ENCODE measurements at regions not wholly inside any gene's neighbourhood (a gene's known extent, or its start where the extent isn't known, plus 50 kb on each side); places are given as distances from the start of the nearest gene placed in this dataset.

DNA sequence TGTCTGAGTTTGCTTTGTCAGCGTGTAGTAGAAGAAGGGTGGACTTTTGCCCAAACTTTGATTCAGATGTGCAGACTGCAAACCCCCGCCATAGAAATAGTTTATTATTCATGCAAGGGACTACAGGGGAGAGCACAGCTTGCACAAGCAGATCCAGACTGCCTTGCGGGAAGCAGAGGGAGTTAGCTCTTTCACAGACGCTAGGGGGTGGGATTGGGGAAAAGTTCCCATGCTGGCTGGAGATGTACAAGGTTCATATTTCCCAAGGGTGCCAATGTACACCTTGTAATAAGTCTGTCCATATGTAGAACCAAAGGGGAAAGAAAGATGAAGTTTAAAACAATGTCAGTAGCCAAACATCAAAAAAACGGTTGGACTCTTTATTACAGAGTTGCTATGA, 749.7 kb upstream of the COX7C start:
- Histone ChIP-seq H3K79me2 (ENCODE audit: control insufficient read depth in 1 of 2, insufficient read depth in 2 of 2, low read length in 2 of 2) (no peaks in the 10 kb centered on the region), H2BK120ac (replicated peaks; ENCODE audit: low read depth, low read length) (no peak overlapping the region), H4K5ac (ENCODE audit: insufficient read length, low read depth, low read length) (no peak overlapping the region), H3K4ac (replicated peaks; ENCODE audit: insufficient read length, low read depth, low read length) (no peak overlapping the region), H3K56ac (replicated peaks; ENCODE audit: insufficient read length, low read depth, low read length) (no peak overlapping the region), H3K23me2 (ENCODE audit: low read depth, low read length) (no peaks in the 10 kb centered on the region; the same call in 1 of the 2 replicates), H4K20me1 (replicated peaks in 1 of 2; ENCODE audit: control insufficient read depth in 1 of 2, insufficient read depth in 2 of 2, low read length in 2 of 2) (no peaks in the 10 kb centered on the region), H3K79me1 (ENCODE audit: low read depth, low read length) (no peaks in the 10 kb centered on the region), H3K23ac (ENCODE audit: insufficient read length) (no peak overlapping the region), H2BK20ac (ENCODE audit: low read length) (no peak overlapping the region), H3K36me3 (ENCODE audit: control insufficient read depth in 2 of 4, insufficient read depth in 4 of 4, low read length in 3 of 4) (no peaks in the 10 kb centered on the region), H2BK12ac (ENCODE audit: low read depth, low read length) (no peak overlapping the region), H3K9me3 (ENCODE audit: insufficient read depth in 2 of 2, low read depth in 1 of 2, low read length in 1 of 2) (no peaks in the 10 kb centered on the region), H3K27me3 (replicated peaks in 1 of 4; ENCODE audit: control insufficient read depth in 3 of 4, extremely low read depth in 1 of 4, insufficient read depth in 3 of 4, low read length in 3 of 4) (no peaks in the 10 kb centered on the region), H4K91ac (replicated peaks; ENCODE audit: insufficient read length, low read length) (no peak overlapping the region), H3K14ac (ENCODE audit: insufficient read length) (no peak overlapping the region), H3K18ac (ENCODE audit: extremely low read depth, low read length) (no peak overlapping the region), H3K9ac (replicated peaks in 1 of 4; ENCODE audit: extremely low read depth in 1 of 4, low read depth in 3 of 4, low read length in 3 of 4) (no peak overlapping the region), H4K8ac (ENCODE audit: extremely low read depth, insufficient read depth, low read length) (no peak overlapping the region), H3K27ac (ENCODE audit: low read depth, low read length) (no peak overlapping the region), H3K4me1 (replicated peaks in 1 of 4; ENCODE audit: control insufficient read depth in 3 of 4, insufficient read depth in 4 of 4, low read length in 3 of 4) (no peaks in the 10 kb centered on the region), H2AFZ (ENCODE audit: low read length) (no peak overlapping the region), H2BK5ac (ENCODE audit: low read depth, low read length) (no peak overlapping the region), H2BK15ac (ENCODE audit: low read length) (no peak overlapping the region), H3K4me2 (ENCODE audit: insufficient read depth in 1 of 2, low read depth in 2 of 2, low read length in 2 of 2) (no peak overlapping the region), H2AK5ac (ENCODE audit: low read depth, low read length) (no peak overlapping the region), H3K4me3 (ENCODE audit: extremely low read depth in 1 of 4, insufficient read depth in 2 of 4, low read depth in 3 of 4, low read length in 4 of 4) (no peak overlapping the region)
- WGBS, 2 experiments (ENCODE audit: extremely low coverage in 1 of 2, insufficient coverage in 1 of 2, insufficient read length in 1 of 2, insufficient replicate concordance in 2 of 2, low coverage in 1 of 2, low lambda C conversion rate in 2 of 2, missing lambda C conversion rate in 1 of 2), result 92% methylated on average over 5 of the region's 5 CpGs; no CpG with 5 or more reads in 1 of the 2 experiments
- ChIA-PET POLR2A (ENCODE audit: partially characterized antibody) (no interaction called here), CTCF (ENCODE audit: partially characterized antibody) (interaction anchor here (0.6 kb wide), 1 partner anchor 1084 kb away, joined by 3 read pairs; no protein-coding TSS in a partner anchor)
- DNase-seq (ENCODE audit: low read depth in 1 of 2, low spot score in 2 of 2) (no peak), FAIRE-seq (no peak)
- TF ChIP-seq, protein P1, sequence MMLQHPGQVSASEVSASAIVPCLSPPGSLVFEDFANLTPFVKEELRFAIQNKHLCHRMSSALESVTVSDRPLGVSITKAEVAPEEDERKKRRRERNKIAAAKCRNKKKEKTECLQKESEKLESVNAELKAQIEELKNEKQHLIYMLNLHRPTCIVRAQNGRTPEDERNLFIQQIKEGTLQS (IDR thresholded peaks at IDR 0.05; ENCODE audit: insufficient read depth, low read depth, low read length), result no peak
- no peak for TF ChIP-seq CHD2 (IDR thresholded peaks at IDR 0.05; ENCODE audit: low read length)
- TF ChIP-seq CBX5 (IDR thresholded peaks at IDR 0.05; ENCODE audit: low read depth, low read length), result no peak
- no peak for TF ChIP-seq HDAC6 (IDR thresholded peaks at IDR 0.05; ENCODE audit: low read depth, low read length)
- TF ChIP-seq TBP (IDR thresholded peaks at IDR 0.05; ENCODE audit: low read depth, low read length), result no peak
- TF ChIP-seq CREB1 (IDR thresholded peaks at IDR 0.05), result no peak
- TF ChIP-seq, protein P2, sequence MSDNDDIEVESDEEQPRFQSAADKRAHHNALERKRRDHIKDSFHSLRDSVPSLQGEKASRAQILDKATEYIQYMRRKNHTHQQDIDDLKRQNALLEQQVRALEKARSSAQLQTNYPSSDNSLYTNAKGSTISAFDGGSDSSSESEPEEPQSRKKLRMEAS (IDR thresholded peaks at IDR 0.05), result no peak
- TF ChIP-seq CEBPB (IDR thresholded peaks at IDR 0.05; ENCODE audit: low read depth, low read length), result no peak
- TF ChIP-seq EZH2 (IDR thresholded peaks at IDR 0.05; ENCODE audit: low read depth, low read length, severe bottlenecking), result no peak
- no peak for TF ChIP-seq GTF2F1 (IDR thresholded peaks at IDR 0.05; ENCODE audit: borderline replicate concordance, low read depth, low read length)
- no peak for TF ChIP-seq RNF2 (IDR thresholded peaks at IDR 0.05; ENCODE audit: borderline replicate concordance, low read depth, low read length, missing control alignments, poor library complexity, severe bottlenecking)
- no peak for TF ChIP-seq TEAD4 (IDR thresholded peaks at IDR 0.05; ENCODE audit: low read depth, low read length)
- no peak for TF ChIP-seq POLR2AphosphoS5 (IDR thresholded peaks at IDR 0.05; ENCODE audit: low read depth, low read length)

Measured in H1 (cell line).